ENCODE measurements at regions not wholly inside any gene's neighbourhood (a gene's known extent, or its start where the extent isn't known, plus 50 kb on each side); places are given as distances from the start of the nearest gene placed in this dataset.

DNA sequence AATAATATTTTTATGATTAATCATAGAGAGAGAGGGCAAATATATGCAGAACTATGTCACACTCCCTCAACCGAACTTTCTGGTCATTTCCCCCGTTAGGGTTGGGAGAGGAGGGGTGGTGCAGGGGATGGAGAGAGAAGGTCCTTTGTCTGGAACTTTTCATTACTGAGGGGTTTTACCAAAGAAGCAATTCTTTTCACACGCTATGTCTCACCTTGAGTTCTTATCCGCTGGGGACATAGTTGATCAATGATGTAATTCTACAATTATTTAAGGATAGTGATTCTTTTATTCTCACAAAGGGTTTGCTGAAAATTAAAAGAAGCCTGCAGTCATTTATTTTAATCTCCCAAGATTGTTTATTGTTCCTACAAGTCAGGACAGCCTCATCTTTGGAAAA is 98.3 kb upstream of the RUNX1 start:
- no peak overlapping the region for H3K27ac ChIP-seq (ENCODE audit: low read length)
- peaks cover 6% of the 10 kb centered on the region in 2 donors for H3K4me1 Mint-ChIP-seq
- no peak overlapping the region for H3K4me3 Mint-ChIP-seq
- ATAC-seq (no peak), DNase-seq (no peak)
- no peaks in the 10 kb centered on the region for H3K4me1 ChIP-seq (ENCODE audit: control insufficient read depth, insufficient read depth, low read length)
- no peaks in the 10 kb centered on the region for H3K36me3 Mint-ChIP-seq
- 100% methylated on average over 2 of the region's 4 CpGs for WGBS (ENCODE audit: insufficient coverage)
- H3K27me3 ChIP-seq (ENCODE audit: control insufficient read depth, insufficient read depth, low read length), result no peaks in the 10 kb centered on the region
- no peak overlapping the region for H3K27ac Mint-ChIP-seq
- H3K36me3 ChIP-seq (ENCODE audit: control insufficient read depth, insufficient read depth, low read length), result no peaks in the 10 kb centered on the region
- intact Hi-C loops (cut with micrococcal nuclease), result no loop called here
- peaks cover 0 to 10% of the 10 kb centered on the region in 2 donors for H3K27me3 Mint-ChIP-seq (ENCODE audit: low read depth in 2 of 2)
- no peaks in the 10 kb centered on the region for H3K9me3 Mint-ChIP-seq
- TF ChIP-seq, protein P1, sequence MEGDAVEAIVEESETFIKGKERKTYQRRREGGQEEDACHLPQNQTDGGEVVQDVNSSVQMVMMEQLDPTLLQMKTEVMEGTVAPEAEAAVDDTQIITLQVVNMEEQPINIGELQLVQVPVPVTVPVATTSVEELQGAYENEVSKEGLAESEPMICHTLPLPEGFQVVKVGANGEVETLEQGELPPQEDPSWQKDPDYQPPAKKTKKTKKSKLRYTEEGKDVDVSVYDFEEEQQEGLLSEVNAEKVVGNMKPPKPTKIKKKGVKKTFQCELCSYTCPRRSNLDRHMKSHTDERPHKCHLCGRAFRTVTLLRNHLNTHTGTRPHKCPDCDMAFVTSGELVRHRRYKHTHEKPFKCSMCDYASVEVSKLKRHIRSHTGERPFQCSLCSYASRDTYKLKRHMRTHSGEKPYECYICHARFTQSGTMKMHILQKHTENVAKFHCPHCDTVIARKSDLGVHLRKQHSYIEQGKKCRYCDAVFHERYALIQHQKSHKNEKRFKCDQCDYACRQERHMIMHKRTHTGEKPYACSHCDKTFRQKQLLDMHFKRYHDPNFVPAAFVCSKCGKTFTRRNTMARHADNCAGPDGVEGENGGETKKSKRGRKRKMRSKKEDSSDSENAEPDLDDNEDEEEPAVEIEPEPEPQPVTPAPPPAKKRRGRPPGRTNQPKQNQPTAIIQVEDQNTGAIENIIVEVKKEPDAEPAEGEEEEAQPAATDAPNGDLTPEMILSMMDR (IDR thresholded peaks at IDR 0.05), result no peak
- H3K4me3 ChIP-seq (ENCODE audit: low read length), result no peak overlapping the region
- no peaks in the 10 kb centered on the region for H3K9me3 ChIP-seq (ENCODE audit: control insufficient read depth, insufficient read depth, low read length)

DNA sequence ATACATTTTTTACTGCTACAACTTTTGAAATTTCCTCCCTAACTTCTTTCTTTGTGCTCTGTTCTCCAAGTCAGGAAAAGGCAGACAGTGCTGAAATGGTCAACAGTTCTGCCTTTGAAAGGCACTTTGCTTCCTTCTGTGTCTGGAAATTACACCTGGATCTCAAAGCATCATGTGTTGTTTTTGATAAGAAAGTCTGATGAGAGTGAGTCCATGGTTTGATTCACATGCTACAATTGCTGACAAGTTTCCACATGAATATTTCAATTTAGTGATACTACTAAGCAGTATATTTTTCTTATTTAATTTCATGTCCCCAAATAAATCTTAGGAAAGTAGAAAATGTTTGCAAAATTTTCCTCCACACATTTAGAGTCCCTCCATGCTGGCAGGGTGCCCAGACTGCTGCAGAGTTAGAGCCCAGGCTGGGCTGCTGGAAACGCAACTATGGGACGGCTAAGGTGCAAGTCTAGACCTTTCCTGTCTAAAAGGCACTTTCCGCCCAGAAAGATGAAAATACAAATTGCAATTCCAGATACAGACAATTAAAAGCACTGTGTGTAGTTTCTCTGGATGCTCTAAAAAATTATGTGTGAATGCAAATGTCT is 96.6 kb upstream of the RUNX1 start:
- TF ChIP-seq, protein P1 (IDR thresholded peaks at IDR 0.05), result no peak
- Histone ChIP-seq H3K27ac (ENCODE audit: low read length) (no peak overlapping the region), H3K36me3 (ENCODE audit: control insufficient read depth, insufficient read depth, low read length) (no peaks in the 10 kb centered on the region), H3K4me1 (ENCODE audit: control insufficient read depth, insufficient read depth, low read length) (no peaks in the 10 kb centered on the region), H3K27me3 (ENCODE audit: control insufficient read depth, insufficient read depth, low read length) (no peaks in the 10 kb centered on the region), H3K9me3 (ENCODE audit: control insufficient read depth, insufficient read depth, low read length) (no peaks in the 10 kb centered on the region), H3K4me3 (ENCODE audit: low read length) (no peak overlapping the region)
- H3K9me3 Mint-ChIP-seq, result no peaks in the 10 kb centered on the region
- no peak overlapping the region for H3K27ac Mint-ChIP-seq
- no peaks in the 10 kb centered on the region for H3K36me3 Mint-ChIP-seq
- intact Hi-C loops (cut with micrococcal nuclease), result no loop called here
- ATAC-seq (no peak), DNase-seq (no peak)
- H3K4me3 Mint-ChIP-seq, result no peak overlapping the region
- WGBS (ENCODE audit: insufficient coverage), result 82% methylated on average over 3 of the region's 3 CpGs
- H3K4me1 Mint-ChIP-seq, result peaks cover 6% of the 10 kb centered on the region in 2 donors
- H3K27me3 Mint-ChIP-seq (ENCODE audit: low read depth in 2 of 2), result peaks cover 0 to 10% of the 10 kb centered on the region in 2 donors

DNA sequence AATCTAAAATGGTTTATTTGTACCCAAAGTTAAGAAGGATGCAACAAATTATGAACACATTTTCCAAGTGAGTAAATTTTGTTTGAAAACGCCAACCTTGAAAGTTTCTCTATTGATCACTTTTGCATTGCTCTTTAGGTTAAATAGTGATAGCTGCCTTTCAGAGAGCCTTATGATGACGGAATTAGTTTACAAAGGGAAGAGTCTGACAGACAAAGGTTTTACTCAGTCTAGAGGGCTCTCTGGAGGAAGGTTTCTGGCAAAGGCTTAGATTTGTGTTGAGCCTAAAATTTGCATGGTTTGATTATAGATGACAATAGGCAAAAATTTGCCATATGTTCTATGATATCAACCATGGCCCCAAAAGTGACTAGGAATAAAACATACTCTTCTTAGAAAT is 95.9 kb upstream of the RUNX1 start:
- H3K27ac ChIP-seq (ENCODE audit: low read length), result no peak overlapping the region
- no peaks in the 10 kb centered on the region for H3K9me3 ChIP-seq (ENCODE audit: control insufficient read depth, insufficient read depth, low read length)
- Mint-ChIP-seq H3K27me3 (ENCODE audit: low read depth in 2 of 2) (peaks cover 0 to 10% of the 10 kb centered on the region in 2 donors), H3K36me3 (no peaks in the 10 kb centered on the region), H3K4me1 (peaks cover 6% of the 10 kb centered on the region in 2 donors), H3K27ac (no peak overlapping the region), H3K9me3 (no peaks in the 10 kb centered on the region), H3K4me3 (no peak overlapping the region)
- WGBS (ENCODE audit: insufficient coverage), result 89% methylated on average over 2 of the region's 2 CpGs
- H3K27me3 ChIP-seq (ENCODE audit: control insufficient read depth, insufficient read depth, low read length), result no peaks in the 10 kb centered on the region
- H3K36me3 ChIP-seq (ENCODE audit: control insufficient read depth, insufficient read depth, low read length), result no peaks in the 10 kb centered on the region
- DNase-seq, result no peak
- intact Hi-C loops (cut with micrococcal nuclease), result no loop called here
- TF ChIP-seq, protein P1 (IDR thresholded peaks at IDR 0.05), result no peak
- H3K4me3 ChIP-seq (ENCODE audit: low read length), result no peak overlapping the region
- no peaks in the 10 kb centered on the region for H3K4me1 ChIP-seq (ENCODE audit: control insufficient read depth, insufficient read depth, low read length)
- ATAC-seq, result no peak

Data from natural killer cell (primary cell).